Mucosa of stomach (tissue), 1 donor: ENCODE measurements at regions not wholly inside any gene's neighbourhood (a gene's known extent, or its start where the extent isn't known, plus 50 kb on each side); places are given as distances from the start of the nearest gene placed in this dataset.

Source experiments
- H3K27me3 ChIP-seq: one replicate; pipeline ENCODE4 v1.7.0; 2013; ENCODE audit warnings: mild to moderate bottlenecking, low read length; ENCODE audit not compliant: control insufficient read depth, insufficient read depth
- H3K36me3 ChIP-seq: one replicate; pipeline ENCODE4 v1.7.0; 2013; ENCODE audit warnings: low read length; ENCODE audit not compliant: control insufficient read depth, insufficient read depth
- H3K4me1 ChIP-seq: one replicate; pipeline ENCODE4 v1.7.0; 2013; ENCODE audit warnings: mild to moderate bottlenecking, low read length; ENCODE audit not compliant: control insufficient read depth, insufficient read depth
- H3K4me3 ChIP-seq: one replicate; pipeline ENCODE4 v1.7.0; 2013; ENCODE audit warnings: low read length
- H3K9ac ChIP-seq: one replicate; pipeline ENCODE4 v1.7.0; 2013; ENCODE audit warnings: mild to moderate bottlenecking, low read length, moderate library complexity
- H3K9me3 ChIP-seq: one replicate; pipeline ENCODE4 v1.7.0; 2013; ENCODE audit warnings: mild to moderate bottlenecking, low read length, moderate library complexity; ENCODE audit not compliant: control insufficient read depth
- donor health status: Pancreatic carcinoma.

DNA sequence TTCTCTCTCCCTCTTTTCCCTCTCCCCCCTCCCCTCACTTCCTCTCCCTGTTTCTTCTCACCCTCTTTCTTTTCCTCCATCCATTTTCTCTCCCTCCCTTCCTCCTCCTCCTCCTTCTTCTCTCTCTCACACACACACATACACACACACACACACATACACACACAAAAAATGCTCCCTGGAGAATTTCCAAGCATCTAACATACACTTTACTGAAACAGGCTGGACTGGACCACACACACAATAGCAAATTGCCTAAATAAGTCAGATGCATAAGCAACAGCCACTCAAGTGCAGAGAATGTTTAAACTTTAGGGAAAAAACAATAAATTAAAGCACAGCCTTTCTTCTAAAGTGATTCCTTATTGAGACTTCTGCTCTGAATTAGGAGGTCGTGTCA, 267.7 kb downstream of the FGFR2 start:
- Histone ChIP-seq H3K9ac (no peak overlapping the region), H3K9me3 (no peaks in the 10 kb centered on the region), H3K27me3 (no peaks in the 10 kb centered on the region), H3K36me3 (no peaks in the 10 kb centered on the region), H3K4me1 (peaks cover 1% of the 10 kb centered on the region), H3K4me3 (no peak overlapping the region)

DNA sequence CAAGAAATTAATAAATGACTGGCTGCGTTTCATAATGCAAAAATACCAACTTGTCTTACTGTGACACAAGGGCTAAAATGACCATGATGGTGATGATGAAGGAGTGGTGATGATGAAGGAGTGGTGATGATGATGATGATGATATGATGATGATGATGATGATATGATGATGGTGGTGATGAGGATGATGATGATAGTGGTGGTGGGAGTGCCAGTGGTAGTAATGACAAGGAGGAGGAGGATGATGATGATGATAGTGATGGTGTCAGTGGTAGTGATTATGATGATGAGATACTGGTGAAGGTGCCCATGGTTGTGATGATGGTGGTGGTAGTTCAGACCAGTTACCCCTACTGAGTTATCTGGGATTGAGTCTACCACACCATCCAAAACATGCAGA, 265.9 kb downstream of the FGFR2 start:
- Histone ChIP-seq H3K4me3 (no peak overlapping the region), H3K9me3 (no peaks in the 10 kb centered on the region), H3K27me3 (no peaks in the 10 kb centered on the region), H3K9ac (no peak overlapping the region), H3K36me3 (no peaks in the 10 kb centered on the region), H3K4me1 (peaks cover 11% of the 10 kb centered on the region)

- Histone ChIP-seq H3K4me3 (no peak overlapping the region), H3K9me3 (no peaks in the 10 kb centered on the region), H3K4me1 (peaks cover 19% of the 10 kb centered on the region), H3K9ac (no peak overlapping the region), H3K36me3 (no peaks in the 10 kb centered on the region), H3K27me3 (no peaks in the 10 kb centered on the region)
Observed at GRCh38 chr10:121332829-121333765, 265.1 kb downstream of the FGFR2 start.

DNA sequence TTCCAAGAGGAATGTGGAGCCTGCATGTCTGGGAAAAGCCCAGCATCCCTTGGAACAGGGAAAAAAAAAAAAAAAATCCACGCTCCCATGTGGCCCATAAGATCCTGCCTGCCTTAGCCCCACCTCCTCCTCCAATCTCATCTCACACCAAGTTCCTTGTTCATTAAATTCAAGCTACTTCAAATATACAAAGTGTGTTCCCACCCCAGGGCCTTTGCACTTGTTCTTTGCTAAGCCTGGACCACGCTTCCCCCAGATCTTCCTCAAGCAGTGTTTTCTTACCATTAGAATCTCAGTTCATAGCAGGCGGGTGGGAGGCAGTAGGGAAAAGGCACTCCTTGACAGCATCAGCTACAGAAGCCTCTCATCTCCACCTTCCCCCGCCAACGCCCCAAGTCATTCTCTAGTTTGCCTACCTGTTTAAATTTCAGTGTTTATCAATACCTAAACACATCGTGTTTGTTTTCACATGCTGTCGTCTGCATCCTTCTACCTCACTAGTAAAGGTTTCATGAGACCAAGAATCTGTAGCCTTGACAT, 262.8 kb downstream of the FGFR2 start:
- H3K27me3 ChIP-seq, result no peaks in the 10 kb centered on the region
- H3K9me3 ChIP-seq, result no peaks in the 10 kb centered on the region
- H3K9ac ChIP-seq, result no peak overlapping the region
- H3K4me1 ChIP-seq, result peaks cover 29% of the 10 kb centered on the region
- H3K36me3 ChIP-seq, result no peaks in the 10 kb centered on the region
- H3K4me3 ChIP-seq, result no peak overlapping the region

GRCh38 chr10:121337427-121337826, 260.8 kb downstream of the FGFR2 start:
- Histone ChIP-seq H3K36me3 (no peaks in the 10 kb centered on the region), H3K9me3 (no peaks in the 10 kb centered on the region), H3K4me1 (peaks cover 29% of the 10 kb centered on the region), H3K9ac (no peak overlapping the region), H3K27me3 (no peaks in the 10 kb centered on the region), H3K4me3 (no peak overlapping the region)

DNA sequence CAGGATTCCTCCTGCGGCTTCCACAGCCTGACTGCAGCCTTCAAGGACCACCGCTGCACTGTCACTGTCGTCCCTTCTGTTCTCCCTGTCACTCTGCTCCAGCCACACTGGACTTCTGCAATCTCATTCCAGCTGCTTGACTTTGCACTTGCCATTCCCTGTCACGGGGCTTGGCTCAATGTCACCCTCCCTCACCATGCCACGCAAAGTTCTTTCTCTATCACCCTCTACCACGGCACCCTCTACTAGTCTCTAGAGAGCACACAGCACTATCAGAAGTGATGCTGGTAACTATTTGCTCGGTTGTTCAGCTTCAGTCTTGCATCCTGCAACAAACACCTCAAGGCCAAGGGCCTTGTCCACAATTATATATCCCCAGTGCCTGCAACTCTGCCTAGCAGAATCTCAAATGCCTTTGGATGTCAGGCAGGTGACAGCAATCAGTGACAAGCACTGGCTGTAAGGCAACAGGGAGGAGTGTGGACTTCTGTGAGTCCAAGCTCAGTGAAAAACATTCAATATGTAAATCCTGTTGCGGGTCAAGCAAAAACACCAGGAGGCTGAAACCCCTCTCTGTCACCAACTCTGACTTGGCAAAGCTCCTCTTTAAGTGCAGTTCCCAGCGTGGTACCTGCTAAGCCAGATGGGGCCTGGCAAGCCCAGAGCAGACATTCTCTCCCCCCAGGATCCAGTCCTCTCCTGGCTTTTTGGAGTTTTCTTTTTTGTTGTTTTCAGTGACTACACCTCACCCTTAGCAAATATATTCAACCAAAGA, 259.9 kb downstream of the FGFR2 start:
- H3K9ac ChIP-seq, result no peak overlapping the region
- H3K4me1 ChIP-seq, result peaks cover 29% of the 10 kb centered on the region
- no peak overlapping the region for H3K4me3 ChIP-seq
- no peaks in the 10 kb centered on the region for H3K27me3 ChIP-seq
- H3K9me3 ChIP-seq, result no peaks in the 10 kb centered on the region
- no peaks in the 10 kb centered on the region for H3K36me3 ChIP-seq

DNA sequence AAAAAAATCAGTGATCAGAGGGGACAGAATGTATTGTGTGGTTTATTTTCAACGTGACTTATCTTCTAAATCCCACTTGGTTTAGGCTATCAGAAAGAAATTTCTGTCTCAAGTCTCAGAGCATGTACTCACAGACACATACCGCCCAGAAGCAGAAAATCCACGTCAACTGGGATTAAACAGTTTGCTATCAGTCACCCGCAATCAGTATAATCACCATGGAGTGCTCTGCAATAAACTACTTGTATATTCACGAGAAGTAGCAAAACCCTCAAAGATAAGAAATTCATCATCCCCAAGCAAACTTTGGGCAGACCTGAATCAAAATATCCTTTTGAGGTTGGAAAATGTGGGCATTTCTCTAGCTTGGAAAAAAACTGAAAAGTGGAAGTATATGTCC, 259.1 kb downstream of the FGFR2 start:
- Histone ChIP-seq H3K27me3 (no peaks in the 10 kb centered on the region), H3K4me3 (no peak overlapping the region), H3K9ac (no peak overlapping the region), H3K9me3 (no peaks in the 10 kb centered on the region), H3K36me3 (no peaks in the 10 kb centered on the region), H3K4me1 (peaks cover 29% of the 10 kb centered on the region)

DNA sequence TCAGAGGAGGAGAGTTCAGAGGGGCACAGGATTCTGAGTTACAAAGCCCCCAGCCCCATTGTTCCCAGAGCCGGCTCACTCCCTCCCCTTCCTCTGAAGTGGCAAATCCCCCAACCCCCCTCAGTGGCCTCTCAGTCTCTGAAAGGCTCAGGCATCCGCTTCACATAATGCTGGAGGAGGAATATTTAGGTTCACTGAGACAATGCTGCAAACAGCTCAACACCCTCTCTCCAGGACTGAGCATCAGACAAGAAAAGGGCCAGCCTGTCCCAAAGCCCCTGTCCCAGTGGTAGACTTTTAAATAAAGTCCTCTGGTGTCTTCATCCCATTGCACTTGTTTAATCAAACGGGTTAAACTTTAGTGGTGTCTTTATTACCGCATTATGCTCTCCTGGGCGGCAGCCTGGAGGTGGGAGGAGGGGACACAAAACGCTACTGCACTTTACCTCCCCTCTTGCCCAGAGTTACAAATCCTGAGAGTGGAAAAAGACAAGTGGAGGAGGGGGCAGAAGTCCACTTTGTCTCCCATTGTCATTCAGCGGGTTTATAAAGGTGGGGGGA, 257.9 kb downstream of the FGFR2 start:
- Histone ChIP-seq H3K4me1 (peaks cover 29% of the 10 kb centered on the region), H3K36me3 (no peaks in the 10 kb centered on the region), H3K9ac (no peak overlapping the region), H3K4me3 (no peak overlapping the region), H3K27me3 (no peaks in the 10 kb centered on the region), H3K9me3 (no peaks in the 10 kb centered on the region)

DNA sequence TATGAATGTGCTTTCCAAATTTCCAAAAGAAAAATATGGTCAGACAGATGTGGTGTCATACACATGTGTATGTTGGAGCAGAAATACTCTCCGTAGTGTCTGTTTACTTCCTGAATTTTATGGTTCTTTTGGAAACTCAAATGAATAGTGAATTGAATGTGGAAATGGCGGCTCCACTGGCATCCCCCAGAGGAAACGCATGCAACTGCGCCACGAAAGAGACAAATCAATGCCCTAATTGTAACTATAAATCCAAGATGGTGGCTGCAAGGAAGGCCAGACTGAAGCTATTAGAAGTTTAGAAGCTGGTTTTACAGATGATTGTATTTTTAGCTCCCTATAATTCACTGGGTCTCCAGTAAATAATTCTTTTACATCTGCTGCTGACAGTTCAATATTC, 246.7 kb downstream of the FGFR2 start:
- Histone ChIP-seq H3K4me3 (no peak overlapping the region), H3K27me3 (no peaks in the 10 kb centered on the region), H3K36me3 (no peaks in the 10 kb centered on the region), H3K9ac (no peak overlapping the region), H3K9me3 (no peaks in the 10 kb centered on the region), H3K4me1 (peaks cover 12% of the 10 kb centered on the region)

DNA sequence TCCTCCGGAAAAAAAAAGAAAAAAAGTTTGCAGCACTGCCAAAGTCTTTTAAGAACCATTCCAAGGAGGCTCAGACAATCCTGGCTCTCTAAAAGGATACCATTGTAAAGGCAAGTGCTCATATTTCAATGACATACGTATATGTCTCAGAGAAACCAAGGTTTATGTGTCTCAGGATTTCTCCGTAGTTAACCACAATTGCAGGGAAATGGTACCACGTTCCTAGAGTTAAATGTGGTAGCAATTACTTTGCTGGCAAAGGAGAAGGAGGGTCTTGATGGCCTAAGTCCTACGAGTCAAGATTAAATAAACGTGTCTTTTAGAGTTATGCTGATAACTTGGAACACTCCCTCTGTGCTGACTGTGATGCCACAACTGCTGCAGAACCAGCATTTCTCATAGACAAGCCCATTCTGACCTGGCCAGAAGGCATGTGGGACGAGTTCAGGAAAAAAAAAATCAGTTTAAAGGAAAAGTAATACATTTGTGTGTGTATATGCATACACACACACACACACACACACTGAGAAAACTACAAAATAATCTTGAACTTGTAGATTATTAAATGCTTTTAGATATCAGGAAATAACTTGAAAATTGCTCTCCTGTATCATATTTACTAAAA, 245.9 kb downstream of the FGFR2 start:
- Histone ChIP-seq H3K9me3 (no peaks in the 10 kb centered on the region), H3K27me3 (no peaks in the 10 kb centered on the region), H3K4me1 (peaks cover 12% of the 10 kb centered on the region), H3K36me3 (no peaks in the 10 kb centered on the region), H3K9ac (no peak overlapping the region), H3K4me3 (no peak overlapping the region)

- H3K9me3 ChIP-seq, result no peaks in the 10 kb centered on the region
- H3K4me1 ChIP-seq, result peaks cover 17% of the 10 kb centered on the region
- no peak overlapping the region for H3K9ac ChIP-seq
Observed at GRCh38 chr10:121355161-121355560, 243.1 kb downstream of the FGFR2 start.

More at GRCh38 chr10:121355161-121355560, 243.1 kb downstream of the FGFR2 start:
- H3K27me3 ChIP-seq, result no peaks in the 10 kb centered on the region
- no peak overlapping the region for H3K4me3 ChIP-seq
- H3K36me3 ChIP-seq, result no peaks in the 10 kb centered on the region
